C4-2B (cell line): ENCODE measurements at regions not wholly inside any gene's neighbourhood (a gene's known extent, or its start where the extent isn't known, plus 50 kb on each side); places are given as distances from the start of the nearest gene placed in this dataset.

Experiments used
- H3K27ac ChIP-seq: fragments of 450-650 bp; 2 replicates; pipeline ENCODE4 v1.5.1; 2017
- CTCF ChIP-seq: fragments of 450-650 bp; conservative IDR thresholded peaks from 2 replicates; pipeline ENCODE4 v1.5.1; 2017; ENCODE audit warnings: mild to moderate bottlenecking
- ZFX ChIP-seq: fragments of 450-650 bp; IDR thresholded peaks from 2 replicates; pipeline ENCODE4 v1.6.1; 2017

- H3K27ac ChIP-seq = no peak overlapping the region
- TF ChIP-seq ZFX = no peak
- no peak for TF ChIP-seq CTCF
These were observed 150.6 kb downstream of the SI start for GRCh38 chr3:164927728-164928127.

GRCh38 chr3:164918905-164919304 lies 159.4 kb downstream of the SI start:
- no peak overlapping the region for H3K27ac ChIP-seq
- no peak for TF ChIP-seq ZFX
- no peak for TF ChIP-seq CTCF

GRCh38 chr3:164912916-164913315 lies 165.4 kb downstream of the SI start:
- TF ChIP-seq CTCF (no peak), ZFX (no peak)
- H3K27ac ChIP-seq = no peak overlapping the region

- TF ChIP-seq CTCF = no peak
- no peak for TF ChIP-seq ZFX
These were observed 174.4 kb downstream of the SI start for GRCh38 chr3:164903820-164904451.

GRCh38 chr3:164897342-164897741 lies 181.0 kb downstream of the SI start:
- no peak overlapping the region for H3K27ac ChIP-seq
- TF ChIP-seq ZFX (no peak), CTCF (no peak)

More at GRCh38 chr3:164903820-164904451, 174.4 kb downstream of the SI start:
- no peak overlapping the region for H3K27ac ChIP-seq

- TF ChIP-seq ZFX (no peak), CTCF (no peak)
These were observed 188.2 kb downstream of the SI start for GRCh38 chr3:164890061-164890460.

GRCh38 chr3:164883171-164883570 lies 195.1 kb downstream of the SI start:
- no peak overlapping the region for H3K27ac ChIP-seq
- TF ChIP-seq CTCF (no peak), ZFX (no peak)

More at GRCh38 chr3:164890061-164890460, 188.2 kb downstream of the SI start:
- no peak overlapping the region for H3K27ac ChIP-seq
